ENCODE measurements at regions not wholly inside any gene's neighbourhood (a gene's known extent, or its start where the extent isn't known, plus 50 kb on each side); places are given as distances from the start of the nearest gene placed in this dataset.

GRCh38 chr1:55600242-55600641 lies 385.1 kb upstream of the USP24 start:
- in situ Hi-C loops (cut with MboI; ENCODE audit: low pct_ligation_motif_present in 1 of 4, low pct_unique_long_range_greater_than_20kb in 1 of 4, low sequenced_read_pairs in 3 of 4) (no loop called here), intact Hi-C loops (cut with DNase I; ENCODE audit: low total_unique reads) (no loop called here)
- no peaks in the 10 kb centered on the region for H3K4me1 ChIP-seq
- H3K9me3 ChIP-seq: no peaks in the 10 kb centered on the region
- no peaks in the 10 kb centered on the region for H3K27me3 ChIP-seq
- no peak for TF ChIP-seq POLR2A (IDR thresholded peaks at IDR 0.05)
- no peak for TF ChIP-seq EP300 (IDR thresholded peaks at IDR 0.05; ENCODE audit: low read depth)
- TF ChIP-seq CTCF (IDR thresholded peaks at IDR 0.05): no peak
- TF ChIP-seq POLR2AphosphoS5 (IDR thresholded peaks at IDR 0.05): no peak
- H3K36me3 ChIP-seq: no peaks in the 10 kb centered on the region
- no peak overlapping the region for H3K4me3 ChIP-seq
- no peak for DNase-seq
- no peak overlapping the region for H3K27ac ChIP-seq

GRCh38 chr1:55597910-55598309 lies 382.7 kb upstream of the USP24 start:
- Histone ChIP-seq H3K27me3 (no peaks in the 10 kb centered on the region), H3K4me3 (no peak overlapping the region), H3K36me3 (no peaks in the 10 kb centered on the region), H3K27ac (no peak overlapping the region), H3K9me3 (no peaks in the 10 kb centered on the region), H3K4me1 (no peaks in the 10 kb centered on the region)
- TF ChIP-seq EP300 (IDR thresholded peaks at IDR 0.05; ENCODE audit: low read depth) (no peak), POLR2AphosphoS5 (IDR thresholded peaks at IDR 0.05) (no peak), CTCF (IDR thresholded peaks at IDR 0.05) (no peak), POLR2A (IDR thresholded peaks at IDR 0.05) (no peak)
- DNase-seq: no peak
- in situ Hi-C loops (cut with MboI; ENCODE audit: low pct_ligation_motif_present in 1 of 4, low pct_unique_long_range_greater_than_20kb in 1 of 4, low sequenced_read_pairs in 3 of 4): no loop called here
- intact Hi-C loops (cut with DNase I; ENCODE audit: low total_unique reads): no loop called here
- 36 to 46% methylated on average over 2 of the region's 2 CpGs for WGBS, 2 donors (ENCODE audit: low coverage in 1 of 2)

DNA sequence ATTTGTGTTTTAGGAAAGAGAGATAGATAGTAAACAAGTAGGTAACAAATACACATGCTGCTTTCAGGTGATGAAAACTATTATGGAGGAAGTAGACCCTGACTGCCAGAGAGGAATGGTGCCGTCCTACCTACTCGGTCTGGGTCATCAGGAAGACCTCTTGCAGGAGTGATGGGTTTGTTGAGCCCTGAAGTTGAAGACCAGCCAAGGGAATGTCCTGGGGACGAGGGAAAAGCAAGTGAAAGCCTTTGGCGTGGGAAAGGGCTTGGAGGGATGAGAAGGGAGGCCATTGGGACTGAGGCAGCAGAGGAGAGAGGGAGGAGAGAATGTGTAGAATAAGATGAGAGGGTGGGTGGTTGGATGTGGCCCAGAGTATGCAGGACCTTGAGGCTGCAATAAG lies 379.5 kb upstream of the USP24 start:
- no peak for DNase-seq
- in situ Hi-C loops (cut with MboI; ENCODE audit: low pct_ligation_motif_present in 1 of 4, low pct_unique_long_range_greater_than_20kb in 1 of 4, low sequenced_read_pairs in 3 of 4): no loop called here
- TF ChIP-seq CTCF (IDR thresholded peaks at IDR 0.05): no peak
- TF ChIP-seq POLR2AphosphoS5 (IDR thresholded peaks at IDR 0.05): no peak
- no peak for TF ChIP-seq POLR2A (IDR thresholded peaks at IDR 0.05)
- no peak for TF ChIP-seq EP300 (IDR thresholded peaks at IDR 0.05; ENCODE audit: low read depth)
- no peak overlapping the region for H3K27ac ChIP-seq
- no peaks in the 10 kb centered on the region for H3K36me3 ChIP-seq
- intact Hi-C loops (cut with DNase I; ENCODE audit: low total_unique reads): no loop called here
- no peaks in the 10 kb centered on the region for H3K4me1 ChIP-seq
- 40 to 87% methylated on average over 1 to 4 of the region's 4 CpGs for WGBS, 2 donors (ENCODE audit: low coverage in 1 of 2)
- H3K9me3 ChIP-seq: no peaks in the 10 kb centered on the region
- no peaks in the 10 kb centered on the region for H3K27me3 ChIP-seq
- no peak overlapping the region for H3K4me3 ChIP-seq

DNA sequence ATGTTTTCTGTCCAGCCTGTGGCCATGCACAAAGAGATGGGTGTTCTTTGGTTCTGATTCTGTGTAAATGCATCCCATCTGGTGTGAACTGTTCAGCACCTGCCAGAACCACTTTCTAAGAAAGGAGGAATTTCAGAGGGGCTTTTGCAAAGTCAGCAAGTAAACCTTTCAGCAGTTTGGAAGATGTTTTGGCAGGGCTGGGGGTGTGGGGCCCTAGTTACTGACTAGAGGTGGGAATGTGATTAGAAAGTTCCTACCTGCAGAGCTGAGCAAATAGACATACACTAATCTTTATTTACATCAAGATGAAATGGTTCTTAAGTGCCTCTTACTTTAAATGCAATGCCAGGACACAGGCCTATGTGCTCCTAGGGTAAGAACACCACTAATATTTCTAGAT lies 378.1 kb upstream of the USP24 start:
- DNase-seq: no peak
- intact Hi-C loops (cut with DNase I; ENCODE audit: low total_unique reads) (no loop called here), in situ Hi-C loops (cut with MboI; ENCODE audit: low pct_ligation_motif_present in 1 of 4, low pct_unique_long_range_greater_than_20kb in 1 of 4, low sequenced_read_pairs in 3 of 4) (no loop called here)
- no peak overlapping the region for H3K4me3 ChIP-seq
- no peak for TF ChIP-seq EP300 (IDR thresholded peaks at IDR 0.05; ENCODE audit: low read depth)
- no peak for TF ChIP-seq POLR2A (IDR thresholded peaks at IDR 0.05)
- TF ChIP-seq POLR2AphosphoS5 (IDR thresholded peaks at IDR 0.05): no peak
- TF ChIP-seq CTCF (IDR thresholded peaks at IDR 0.05): no peak
- H3K27me3 ChIP-seq: no peaks in the 10 kb centered on the region
- H3K9me3 ChIP-seq: no peaks in the 10 kb centered on the region
- no peaks in the 10 kb centered on the region for H3K4me1 ChIP-seq
- no peaks in the 10 kb centered on the region for H3K36me3 ChIP-seq
- H3K27ac ChIP-seq: no peak overlapping the region
